Stimulated activated CD4-positive, alpha-beta T cell treated with anti-CD3 and anti-CD28 coated beads, Interleukin-4, amount 100 ng/mL, for 4 hours (primary cell): ENCODE measurements at regions not wholly inside any gene's neighbourhood (a gene's known extent, or its start where the extent isn't known, plus 50 kb on each side); places are given as distances from the start of the nearest gene placed in this dataset.

Experiments used
- DNase-seq, 2 experiments: peaks; one replicate each; pipeline ENCODE4 v3.0.0-alpha.2; 2020

DNA sequence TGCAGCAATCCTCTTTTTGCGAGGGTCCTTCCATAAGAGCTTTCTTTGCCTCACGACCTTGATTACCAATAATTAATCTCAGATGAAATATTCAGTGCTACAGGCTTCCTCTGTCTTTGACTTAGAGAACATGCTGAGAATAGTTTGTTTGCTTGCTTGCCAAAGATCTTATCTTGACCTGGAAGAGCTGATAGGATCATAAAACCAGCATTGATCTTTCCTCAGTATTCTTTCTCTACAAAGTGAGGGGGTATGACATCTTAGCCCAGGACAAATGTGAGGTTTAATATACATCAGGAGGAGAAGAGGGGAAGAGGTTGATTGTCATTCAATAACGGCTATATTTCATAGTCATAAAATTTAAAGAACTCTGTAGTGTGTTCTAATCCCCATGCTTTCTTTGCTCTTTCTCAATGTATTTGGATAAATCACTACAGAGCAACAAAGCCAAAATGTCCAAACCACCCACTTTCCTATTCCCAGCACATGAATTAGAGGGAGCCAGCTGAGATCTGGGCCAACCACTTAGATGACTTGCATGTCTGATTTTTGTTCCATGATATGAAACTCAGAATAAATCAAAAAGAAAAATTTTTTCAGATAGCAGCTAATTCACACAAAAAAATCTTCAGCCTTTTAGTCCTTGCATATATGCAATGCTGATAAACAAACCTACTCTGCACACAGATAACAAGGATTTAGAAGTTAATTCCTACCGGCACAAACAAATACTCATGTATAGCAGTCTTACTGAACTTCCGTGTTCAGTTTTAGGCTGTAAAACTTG, 50.5 kb upstream of the IPO9 start:
- DNase-seq = no peak
